ENCODE measurements at regions not wholly inside any gene's neighbourhood (a gene's known extent, or its start where the extent isn't known, plus 50 kb on each side); places are given as distances from the start of the nearest gene placed in this dataset.
"Not testable (repeated sequence)": the region's sequence is repeated elsewhere in the genome, so short reads cannot be mapped to it uniquely, and the experiment has no call there.

DNA sequence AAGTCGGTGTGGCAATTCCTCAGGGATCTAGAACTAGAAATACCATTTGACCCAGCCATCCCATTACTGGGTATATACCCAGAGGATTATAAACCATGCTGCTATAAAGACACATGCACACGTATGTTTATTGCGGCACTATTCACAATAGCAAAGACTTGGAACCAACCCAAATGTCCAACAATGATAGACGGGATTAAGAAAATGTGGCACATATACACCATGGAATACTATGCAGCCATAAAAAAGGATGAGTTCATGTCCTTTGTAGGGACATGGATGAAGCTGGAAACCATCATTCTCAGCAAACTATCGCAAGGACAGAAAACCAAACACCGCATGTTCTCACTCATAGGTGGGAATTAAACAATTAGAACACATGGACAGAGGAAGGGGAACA is 80.6 kb upstream of the ST3GAL5 start:
- H3K27ac ChIP-seq (ENCODE audit: low read depth in 2 of 2, low read length in 2 of 2); H3K4me1 ChIP-seq (ENCODE audit: control insufficient read depth in 2 of 3, insufficient read depth in 2 of 3, low read depth in 1 of 3, low read length in 3 of 3); FAIRE-seq; H3K36me3 ChIP-seq (ENCODE audit: control insufficient read depth in 2 of 3, insufficient read depth in 3 of 3, low read length in 3 of 3); H3K4me3 ChIP-seq (ENCODE audit: low read length in 3 of 3); intact Hi-C loops (cut with DNase I); H3K9me3 ChIP-seq (ENCODE audit: control insufficient read depth in 2 of 3, insufficient read depth in 1 of 3, low read length in 3 of 3); DNase-seq; H3K27me3 ChIP-seq (ENCODE audit: control insufficient read depth, insufficient read depth, low read length); H3K9ac ChIP-seq (ENCODE audit: low read length in 3 of 3): not testable (repeated sequence)

DNA sequence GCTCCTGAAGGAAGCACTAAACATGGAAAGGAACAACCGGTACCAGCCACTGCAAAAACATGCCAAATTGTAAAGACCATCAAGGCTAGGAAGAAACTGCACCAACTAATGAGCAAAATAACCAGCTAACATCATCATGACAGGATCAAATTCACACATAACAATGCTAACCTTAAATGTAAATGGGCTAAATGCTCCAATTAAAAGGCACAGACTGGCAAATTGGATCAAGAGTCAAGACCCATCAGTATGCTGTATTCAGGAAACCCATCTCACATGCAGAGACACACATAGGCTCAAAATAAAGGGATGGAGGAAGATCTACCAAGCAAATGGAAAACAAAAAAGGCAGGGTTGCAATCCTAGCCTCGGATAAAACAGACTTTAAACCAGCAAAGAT is 77.0 kb upstream of the ST3GAL5 start:
- intact Hi-C loops (cut with DNase I); FAIRE-seq; H3K4me1 ChIP-seq (ENCODE audit: control insufficient read depth in 2 of 3, insufficient read depth in 2 of 3, low read depth in 1 of 3, low read length in 3 of 3); H3K9ac ChIP-seq (ENCODE audit: low read length in 3 of 3); H3K9me3 ChIP-seq (ENCODE audit: control insufficient read depth in 2 of 3, insufficient read depth in 1 of 3, low read length in 3 of 3); H3K27ac ChIP-seq (ENCODE audit: low read depth in 2 of 2, low read length in 2 of 2); H3K36me3 ChIP-seq (ENCODE audit: control insufficient read depth in 2 of 3, insufficient read depth in 3 of 3, low read length in 3 of 3); H3K27me3 ChIP-seq (ENCODE audit: control insufficient read depth, insufficient read depth, low read length); H3K4me3 ChIP-seq (ENCODE audit: low read length in 3 of 3); DNase-seq: not testable (repeated sequence)

DNA sequence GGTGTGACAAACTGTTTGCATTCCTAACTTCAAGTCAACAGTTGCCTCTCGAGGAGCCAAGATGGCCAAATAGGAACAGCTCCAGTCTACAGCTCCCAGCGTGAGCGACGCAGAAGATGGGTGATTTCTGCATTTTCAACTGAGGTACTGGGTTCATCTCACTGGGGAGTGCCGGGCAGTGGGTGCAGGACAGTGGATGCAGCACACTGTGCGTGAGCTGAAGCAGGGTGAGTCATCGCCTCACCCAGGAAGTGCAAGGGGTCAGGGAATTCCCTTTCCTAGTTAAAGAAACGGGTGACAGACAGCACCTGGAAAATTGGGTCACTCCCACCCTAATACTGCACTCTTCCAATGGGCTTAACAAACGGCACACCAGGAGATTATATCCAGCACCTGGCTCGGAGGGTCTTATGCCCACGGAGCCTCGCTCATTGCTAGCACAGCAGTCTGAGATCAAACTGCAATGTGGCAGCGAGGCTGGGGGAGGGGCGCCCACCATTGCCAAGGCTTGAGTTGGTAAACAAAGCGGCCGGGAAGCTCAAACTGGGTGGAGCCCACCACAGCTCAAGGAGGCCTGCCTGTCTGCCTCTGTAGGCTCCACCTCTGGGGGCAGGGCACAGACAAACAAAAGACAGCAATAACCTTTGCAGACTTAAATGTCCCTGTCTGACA is 75.1 kb upstream of the ST3GAL5 start:
- H3K9ac ChIP-seq (ENCODE audit: low read length in 3 of 3); DNase-seq; intact Hi-C loops (cut with DNase I); H3K27ac ChIP-seq (ENCODE audit: low read depth in 2 of 2, low read length in 2 of 2); FAIRE-seq; H3K4me3 ChIP-seq (ENCODE audit: low read length in 3 of 3); H3K27me3 ChIP-seq (ENCODE audit: control insufficient read depth, insufficient read depth, low read length); H3K9me3 ChIP-seq (ENCODE audit: control insufficient read depth in 2 of 3, insufficient read depth in 1 of 3, low read length in 3 of 3); H3K36me3 ChIP-seq (ENCODE audit: control insufficient read depth in 2 of 3, insufficient read depth in 3 of 3, low read length in 3 of 3); H3K4me1 ChIP-seq (ENCODE audit: control insufficient read depth in 2 of 3, insufficient read depth in 2 of 3, low read depth in 1 of 3, low read length in 3 of 3): not testable (repeated sequence)

DNA sequence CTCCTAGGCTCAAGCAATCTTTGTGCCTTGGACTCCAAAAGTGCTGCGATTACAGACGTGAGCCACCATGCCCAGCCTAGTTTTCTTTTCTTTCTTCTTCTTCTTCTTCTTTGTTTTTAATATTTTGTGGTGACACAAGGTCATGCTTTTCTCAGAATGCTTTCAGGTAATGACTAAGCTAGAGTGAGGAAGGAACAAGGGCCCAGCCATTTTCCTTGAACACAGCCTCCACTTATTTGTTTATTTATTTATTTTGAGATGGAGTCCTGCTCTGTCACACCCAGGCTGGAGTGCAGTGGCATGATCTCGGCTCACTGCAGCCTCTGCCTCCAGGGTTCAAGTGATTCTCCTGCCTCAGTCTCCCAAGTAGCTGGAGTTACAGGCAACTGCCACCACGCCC is 74.3 kb upstream of the ST3GAL5 start:
- no peak for FAIRE-seq
- no peak overlapping the region for H3K4me3 ChIP-seq (ENCODE audit: low read length in 3 of 3)
- H3K9me3 ChIP-seq (ENCODE audit: control insufficient read depth in 2 of 3, insufficient read depth in 1 of 3, low read length in 3 of 3), result no peaks in the 10 kb centered on the region
- H3K4me1 ChIP-seq (ENCODE audit: control insufficient read depth in 2 of 3, insufficient read depth in 2 of 3, low read depth in 1 of 3, low read length in 3 of 3), result no peaks in the 10 kb centered on the region
- H3K27me3 ChIP-seq (ENCODE audit: control insufficient read depth, insufficient read depth, low read length), result no peaks in the 10 kb centered on the region
- H3K36me3 ChIP-seq (ENCODE audit: control insufficient read depth in 2 of 3, insufficient read depth in 3 of 3, low read length in 3 of 3), result no peaks in the 10 kb centered on the region
- no peak for DNase-seq
- H3K9ac ChIP-seq (ENCODE audit: low read length in 3 of 3), result no peak overlapping the region
- TF ChIP-seq, protein P1, sequence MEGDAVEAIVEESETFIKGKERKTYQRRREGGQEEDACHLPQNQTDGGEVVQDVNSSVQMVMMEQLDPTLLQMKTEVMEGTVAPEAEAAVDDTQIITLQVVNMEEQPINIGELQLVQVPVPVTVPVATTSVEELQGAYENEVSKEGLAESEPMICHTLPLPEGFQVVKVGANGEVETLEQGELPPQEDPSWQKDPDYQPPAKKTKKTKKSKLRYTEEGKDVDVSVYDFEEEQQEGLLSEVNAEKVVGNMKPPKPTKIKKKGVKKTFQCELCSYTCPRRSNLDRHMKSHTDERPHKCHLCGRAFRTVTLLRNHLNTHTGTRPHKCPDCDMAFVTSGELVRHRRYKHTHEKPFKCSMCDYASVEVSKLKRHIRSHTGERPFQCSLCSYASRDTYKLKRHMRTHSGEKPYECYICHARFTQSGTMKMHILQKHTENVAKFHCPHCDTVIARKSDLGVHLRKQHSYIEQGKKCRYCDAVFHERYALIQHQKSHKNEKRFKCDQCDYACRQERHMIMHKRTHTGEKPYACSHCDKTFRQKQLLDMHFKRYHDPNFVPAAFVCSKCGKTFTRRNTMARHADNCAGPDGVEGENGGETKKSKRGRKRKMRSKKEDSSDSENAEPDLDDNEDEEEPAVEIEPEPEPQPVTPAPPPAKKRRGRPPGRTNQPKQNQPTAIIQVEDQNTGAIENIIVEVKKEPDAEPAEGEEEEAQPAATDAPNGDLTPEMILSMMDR (IDR thresholded peaks at IDR 0.05; ENCODE audit: borderline replicate concordance, extremely low read depth, insufficient read depth), result no peak
- intact Hi-C loops (cut with DNase I), result no loop called here
- H3K27ac ChIP-seq (ENCODE audit: low read depth in 2 of 2, low read length in 2 of 2), result no peak overlapping the region

DNA sequence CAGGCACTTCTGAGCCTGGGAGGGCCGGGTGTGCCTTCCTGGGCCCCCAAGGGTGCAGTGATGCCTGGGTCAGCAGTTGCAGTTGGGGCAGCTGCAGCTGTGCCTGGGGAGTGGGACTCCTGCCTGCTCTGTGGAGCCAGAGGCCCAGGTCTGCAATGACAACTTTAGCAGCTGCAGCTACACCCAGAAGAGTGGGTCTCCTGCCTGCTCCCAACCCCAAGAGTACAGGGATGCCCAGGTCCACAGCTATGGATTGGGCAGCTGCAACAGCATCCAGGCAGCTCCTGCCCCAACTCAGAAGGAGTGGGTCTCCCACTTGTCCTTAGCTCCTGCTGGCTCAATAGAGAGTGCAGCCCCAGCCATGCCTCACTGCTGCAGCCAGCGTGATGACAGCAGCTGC is 73.0 kb upstream of the ST3GAL5 start:
- Histone ChIP-seq H3K9ac (ENCODE audit: low read length in 3 of 3) (no peak overlapping the region), H3K36me3 (ENCODE audit: control insufficient read depth in 2 of 3, insufficient read depth in 3 of 3, low read length in 3 of 3) (no peaks in the 10 kb centered on the region), H3K4me1 (ENCODE audit: control insufficient read depth in 2 of 3, insufficient read depth in 2 of 3, low read depth in 1 of 3, low read length in 3 of 3) (no peaks in the 10 kb centered on the region), H3K4me3 (ENCODE audit: low read length in 3 of 3) (no peak overlapping the region), H3K27me3 (ENCODE audit: control insufficient read depth, insufficient read depth, low read length) (no peaks in the 10 kb centered on the region), H3K9me3 (ENCODE audit: control insufficient read depth in 2 of 3, insufficient read depth in 1 of 3, low read length in 3 of 3) (no peaks in the 10 kb centered on the region), H3K27ac (ENCODE audit: low read depth in 2 of 2, low read length in 2 of 2) (no peak overlapping the region)
- intact Hi-C loops (cut with DNase I), result no loop called here
- TF ChIP-seq, protein P1 (IDR thresholded peaks at IDR 0.05; ENCODE audit: borderline replicate concordance, extremely low read depth, insufficient read depth), result no peak
- DNase-seq (no peak), FAIRE-seq (no peak)
